Natural killer cell treated with Interleukin-12 subunit alpha and Interleukin-12 subunit beta and Interleukin-15 and Interleukin-18, amount 100 ng/mL, for 72 hours (primary cell): ENCODE measurements at regions not wholly inside any gene's neighbourhood (a gene's known extent, or its start where the extent isn't known, plus 50 kb on each side); places are given as distances from the start of the nearest gene placed in this dataset.
"Not testable (repeated sequence)": the region's sequence is repeated elsewhere in the genome, so short reads cannot be mapped to it uniquely, and the experiment has no call there.

ENCODE experiments used
- ATAC-seq, 2 donors: fragments of 150-1000 bp; cut with Tn5 transposase in 1 of 2; sonication (Bioruptor Pico), chemical (Tn5 transposase) in 1 of 2; 2 replicates each; pipeline ENCODE4 v1.10.0; 2021
- DNase-seq: peaks from one replicate; pipeline ENCODE4 v3.0.0; 2022; ENCODE audit warnings: low spot score
- H3K27ac Mint-ChIP-seq, 2 donors: 1 replicate in 1 of 2; 2 replicates in 1 of 2; pipeline ENCODE4 v1.8.0; 2022; ENCODE audit warnings: mixed read lengths in 2 of 2, mild to moderate bottlenecking in 1 of 2, moderate library complexity in 1 of 2
- H3K27me3 Mint-ChIP-seq, 2 donors: 1 replicate in 1 of 2; 2 replicates in 1 of 2; pipeline ENCODE4 v1.8.0; 2022; ENCODE audit warnings: mixed read lengths in 2 of 2
- H3K36me3 Mint-ChIP-seq: one replicate; pipeline ENCODE4 v1.8.0; 2022; ENCODE audit warnings: mixed read lengths
- H3K4me1 Mint-ChIP-seq, 2 donors: 1 replicate in 1 of 2; 2 replicates in 1 of 2; pipeline ENCODE4 v1.8.0; 2022; ENCODE audit warnings: low read depth in 2 of 2, mixed read lengths in 2 of 2, mild to moderate bottlenecking in 1 of 2
- H3K4me3 Mint-ChIP-seq: one replicate; pipeline ENCODE4 v1.8.0; 2022; ENCODE audit warnings: mixed read lengths
- H3K9me3 Mint-ChIP-seq: 2 replicates; pipeline ENCODE4 v1.8.0; 2022; ENCODE audit warnings: mixed read lengths

- H3K27ac Mint-ChIP-seq: no peak overlapping the region
- H3K36me3 Mint-ChIP-seq: peaks cover 6% of the 10 kb centered on the region
- no peaks in the 10 kb centered on the region for H3K4me1 Mint-ChIP-seq
- no peak overlapping the region for H3K4me3 Mint-ChIP-seq
- H3K9me3 Mint-ChIP-seq: peaks cover 24% of the 10 kb centered on the region
- no peak for DNase-seq
- H3K27me3 Mint-ChIP-seq: no peaks in the 10 kb centered on the region
- ATAC-seq: no peak
These were observed 519.9 kb upstream of the DPP6 start for GRCh38 chr7:153532326-153532725.

- Mint-ChIP-seq H3K36me3 (peaks cover 5% of the 10 kb centered on the region), H3K9me3 (peaks cover 11% of the 10 kb centered on the region), H3K27me3 (no peaks in the 10 kb centered on the region), H3K4me3 (no peak overlapping the region), H3K4me1 (no peaks in the 10 kb centered on the region), H3K27ac (no peak overlapping the region)
- ATAC-seq (no peak), DNase-seq (no peak)
These were observed 514.9 kb upstream of the DPP6 start for GRCh38 chr7:153537271-153537670.

GRCh38 chr7:153541903-153542302, 510.3 kb upstream of the DPP6 start:
- H3K36me3 Mint-ChIP-seq: peaks cover 5% of the 10 kb centered on the region
- no peaks in the 10 kb centered on the region for H3K27me3 Mint-ChIP-seq
- ATAC-seq (no peak), DNase-seq (no peak)
- H3K9me3 Mint-ChIP-seq: peaks cover 5% of the 10 kb centered on the region
- H3K4me1 Mint-ChIP-seq: no peaks in the 10 kb centered on the region
- no peak overlapping the region for H3K4me3 Mint-ChIP-seq
- H3K27ac Mint-ChIP-seq: no peak overlapping the region

GRCh38 chr7:153543232-153543631, 509.0 kb upstream of the DPP6 start:
- no peaks in the 10 kb centered on the region for H3K4me1 Mint-ChIP-seq
- no peaks in the 10 kb centered on the region for H3K27me3 Mint-ChIP-seq

GRCh38 chr7:153550173-153550572, 502.0 kb upstream of the DPP6 start:
- no peak for DNase-seq
- no peaks in the 10 kb centered on the region for H3K4me1 Mint-ChIP-seq

More at GRCh38 chr7:153543232-153543631, 509.0 kb upstream of the DPP6 start:
- Mint-ChIP-seq H3K27ac (no peak overlapping the region), H3K4me3 (no peak overlapping the region), H3K9me3 (peaks cover 5% of the 10 kb centered on the region), H3K36me3 (peaks cover 5% of the 10 kb centered on the region)
- no peak for DNase-seq
- no peak for ATAC-seq

GRCh38 chr7:153564391-153564790, 487.8 kb upstream of the DPP6 start:
- H3K27me3 Mint-ChIP-seq: no peaks in the 10 kb centered on the region
- H3K9me3 Mint-ChIP-seq: peaks cover 17% of the 10 kb centered on the region
- DNase-seq (no peak), ATAC-seq (no peak)
- no peak overlapping the region for H3K4me3 Mint-ChIP-seq
- no peaks in the 10 kb centered on the region for H3K4me1 Mint-ChIP-seq
- peaks cover 4% of the 10 kb centered on the region for H3K36me3 Mint-ChIP-seq
- no peak overlapping the region for H3K27ac Mint-ChIP-seq

More at GRCh38 chr7:153550173-153550572, 502.0 kb upstream of the DPP6 start:
- Mint-ChIP-seq H3K27ac (no peak overlapping the region), H3K4me3 (no peak overlapping the region), H3K9me3 (peaks cover 3% of the 10 kb centered on the region), H3K36me3 (no peaks in the 10 kb centered on the region), H3K27me3 (no peaks in the 10 kb centered on the region)
- no peak for ATAC-seq

- no peak overlapping the region for H3K4me3 Mint-ChIP-seq
- no peaks in the 10 kb centered on the region for H3K27me3 Mint-ChIP-seq
- DNase-seq (no peak), ATAC-seq (no peak)
- no peak overlapping the region for H3K27ac Mint-ChIP-seq
- H3K36me3 Mint-ChIP-seq: peaks cover 19% of the 10 kb centered on the region
- no peaks in the 10 kb centered on the region for H3K4me1 Mint-ChIP-seq
- peaks cover 18% of the 10 kb centered on the region for H3K9me3 Mint-ChIP-seq
These were observed 485.9 kb upstream of the DPP6 start for GRCh38 chr7:153566324-153566723.

- H3K27ac Mint-ChIP-seq: no peak overlapping the region
- H3K4me1 Mint-ChIP-seq: no peaks in the 10 kb centered on the region
- peaks cover 19% of the 10 kb centered on the region for H3K9me3 Mint-ChIP-seq
- DNase-seq (no peak), ATAC-seq (no peak)
- H3K27me3 Mint-ChIP-seq: no peaks in the 10 kb centered on the region
- H3K4me3 Mint-ChIP-seq: no peak overlapping the region
- H3K36me3 Mint-ChIP-seq: peaks cover 19% of the 10 kb centered on the region
These were observed 484.8 kb upstream of the DPP6 start for GRCh38 chr7:153567426-153567825.

GRCh38 chr7:153569520-153569919, 482.7 kb upstream of the DPP6 start:
- Mint-ChIP-seq H3K9me3 (peaks cover 21% of the 10 kb centered on the region), H3K36me3 (peaks cover 19% of the 10 kb centered on the region)
- not testable (repeated sequence) for H3K27me3 Mint-ChIP-seq, H3K27ac Mint-ChIP-seq, DNase-seq, H3K4me1 Mint-ChIP-seq, ATAC-seq, H3K4me3 Mint-ChIP-seq

- peaks cover 14% of the 10 kb centered on the region for H3K36me3 Mint-ChIP-seq
- no peak overlapping the region for H3K4me3 Mint-ChIP-seq
- H3K4me1 Mint-ChIP-seq: no peaks in the 10 kb centered on the region
- peaks cover 30% of the 10 kb centered on the region for H3K9me3 Mint-ChIP-seq
- H3K27me3 Mint-ChIP-seq: no peaks in the 10 kb centered on the region
- DNase-seq (no peak), ATAC-seq (no peak)
- H3K27ac Mint-ChIP-seq: no peak overlapping the region
These were observed 476.1 kb upstream of the DPP6 start for GRCh38 chr7:153576096-153576495.

GRCh38 chr7:153581419-153581818, 470.8 kb upstream of the DPP6 start:
- H3K27me3 Mint-ChIP-seq: no peaks in the 10 kb centered on the region
- DNase-seq: no peak
- no peak overlapping the region for H3K27ac Mint-ChIP-seq
- H3K36me3 Mint-ChIP-seq: peaks cover 14% of the 10 kb centered on the region
- no peaks in the 10 kb centered on the region for H3K4me1 Mint-ChIP-seq
- ATAC-seq: no peak
- peaks cover 23% of the 10 kb centered on the region for H3K9me3 Mint-ChIP-seq
- no peak overlapping the region for H3K4me3 Mint-ChIP-seq

GRCh38 chr7:153584132-153584531, 468.1 kb upstream of the DPP6 start:
- no peak for ATAC-seq
- Mint-ChIP-seq H3K4me3 (no peak overlapping the region), H3K4me1 (no peaks in the 10 kb centered on the region), H3K36me3 (no peaks in the 10 kb centered on the region), H3K27me3 (no peaks in the 10 kb centered on the region), H3K9me3 (peaks cover 4% of the 10 kb centered on the region), H3K27ac (no peak overlapping the region)
- DNase-seq: no peak

GRCh38 chr7:153588586-153588985, 463.6 kb upstream of the DPP6 start:
- no peak overlapping the region for H3K4me3 Mint-ChIP-seq
- H3K36me3 Mint-ChIP-seq: peaks cover 4% of the 10 kb centered on the region
- peaks cover 10% of the 10 kb centered on the region for H3K9me3 Mint-ChIP-seq
- DNase-seq (no peak), ATAC-seq (no peak)
- H3K27me3 Mint-ChIP-seq: no peaks in the 10 kb centered on the region
- no peaks in the 10 kb centered on the region for H3K4me1 Mint-ChIP-seq
- no peak overlapping the region for H3K27ac Mint-ChIP-seq

- DNase-seq (no peak), ATAC-seq (no peak)
- Mint-ChIP-seq H3K4me1 (no peaks in the 10 kb centered on the region), H3K4me3 (no peak overlapping the region), H3K27ac (no peak overlapping the region), H3K9me3 (peaks cover 7% of the 10 kb centered on the region), H3K27me3 (no peaks in the 10 kb centered on the region), H3K36me3 (peaks cover 4% of the 10 kb centered on the region)
These were observed 462.1 kb upstream of the DPP6 start for GRCh38 chr7:153590136-153590535.

GRCh38 chr7:153590571-153590970, 461.6 kb upstream of the DPP6 start:
- Mint-ChIP-seq H3K27me3 (no peaks in the 10 kb centered on the region), H3K9me3 (peaks cover 10% of the 10 kb centered on the region), H3K36me3 (peaks cover 4% of the 10 kb centered on the region), H3K4me1 (no peaks in the 10 kb centered on the region), H3K27ac (no peak overlapping the region), H3K4me3 (no peak overlapping the region)
- DNase-seq: no peak
- ATAC-seq: no peak
